ENCODE measurements at regions not wholly inside any gene's neighbourhood (a gene's known extent, or its start where the extent isn't known, plus 50 kb on each side); places are given as distances from the start of the nearest gene placed in this dataset.

GRCh38 chr16:62391940-62392339 is 355.7 kb upstream of the CDH8 start:
- TF ChIP-seq GATAD2B (conservative IDR thresholded peaks at IDR 0.05; ENCODE audit: low read depth), result no peak
- no peak for TF ChIP-seq SMARCA5 (IDR thresholded peaks at IDR 0.05)
- no peak for TF ChIP-seq RAD51 (IDR thresholded peaks at IDR 0.05)
- TF ChIP-seq MYC (IDR thresholded peaks at IDR 0.05; ENCODE audit: insufficient read depth, insufficient read length, insufficient replicate concordance, low read length, severe bottlenecking), result no peak
- no peak for TF ChIP-seq PAX8 (IDR thresholded peaks at IDR 0.05)
- TF ChIP-seq RELA (IDR thresholded peaks at IDR 0.05; ENCODE audit: borderline replicate concordance, partially characterized antibody), result no peak
- no peak for TF ChIP-seq ELK1 (IDR thresholded peaks at IDR 0.05; ENCODE audit: low read depth, low read length)
- H3K27ac ChIP-seq (ENCODE audit: control insufficient read depth, insufficient read depth), result no peak overlapping the region
- in situ Hi-C loops (cut with MboI) (no loop called here), intact Hi-C loops (cut with micrococcal nuclease; ENCODE audit: unreplicated experiment) (no loop called here)
- H2AFZ ChIP-seq (ENCODE audit: control insufficient read depth, low read depth, low read length), result no peak overlapping the region
- H3K79me2 ChIP-seq (ENCODE audit: control insufficient read depth, insufficient read depth, low read length), result no peaks in the 10 kb centered on the region
- RAD21 ChIA-PET (ENCODE audit: unreplicated experiment), result no interaction called here
- no peak overlapping the region for H3K9ac ChIP-seq (ENCODE audit: control insufficient read depth, insufficient read depth, low read length)
- no peaks in the 10 kb centered on the region for H3K9me3 ChIP-seq (replicated peaks; ENCODE audit: control insufficient read depth, insufficient read depth, low read length)
- WGBS (ENCODE audit: insufficient coverage, insufficient replicate concordance, low lambda C conversion rate, missing lambda C conversion rate), result 11% methylated on average over 8 of the region's 8 CpGs
- H3K4me3 ChIP-seq, result no peak overlapping the region
- no peaks in the 10 kb centered on the region for H3K4me1 ChIP-seq (ENCODE audit: control insufficient read depth, insufficient read depth, low read length)
- no peak for DNase-seq (ENCODE audit: low read depth, low spot score)
- SMC1A ChIA-PET (ENCODE audit: uncharacterized antibody, unreplicated experiment), result no interaction called here
- ATAC-seq, result no peak
- POLR2A ChIA-PET, result no interaction called here
- FAIRE-seq, result no peak
- H4K20me1 ChIP-seq (ENCODE audit: control insufficient read depth, insufficient read depth), result no peaks in the 10 kb centered on the region
- no TSS peak for BruUV-seq (replicated peaks)
- CTCF ChIA-PET, result no interaction called here
- H3K4me2 ChIP-seq (ENCODE audit: control insufficient read depth, insufficient read depth), result no peak overlapping the region
- H3K27me3 ChIP-seq (replicated peaks in 1 of 2; ENCODE audit: control insufficient read depth in 2 of 2, insufficient read depth in 2 of 2, low read length in 1 of 2), result no peaks in the 10 kb centered on the region
- no peaks in the 10 kb centered on the region for H3K36me3 ChIP-seq (ENCODE audit: control insufficient read depth in 2 of 2, insufficient read depth in 2 of 2, low read length in 1 of 2)

GRCh38 chr16:62391134-62391533 is 354.9 kb upstream of the CDH8 start:
- H4K20me1 ChIP-seq (ENCODE audit: control insufficient read depth, insufficient read depth), result no peaks in the 10 kb centered on the region
- FAIRE-seq (no peak), ATAC-seq (no peak), DNase-seq (ENCODE audit: low read depth, low spot score) (no peak)
- no peak overlapping the region for H3K4me2 ChIP-seq (ENCODE audit: control insufficient read depth, insufficient read depth)
- H3K9ac ChIP-seq (ENCODE audit: control insufficient read depth, insufficient read depth, low read length), result no peak overlapping the region
- BruUV-seq (replicated peaks), result no TSS peak
- no peak overlapping the region for H3K4me3 ChIP-seq
- no peaks in the 10 kb centered on the region for H3K9me3 ChIP-seq (replicated peaks; ENCODE audit: control insufficient read depth, insufficient read depth, low read length)
- POLR2A ChIA-PET, result no interaction called here
- no peaks in the 10 kb centered on the region for H3K36me3 ChIP-seq (ENCODE audit: control insufficient read depth in 2 of 2, insufficient read depth in 2 of 2, low read length in 1 of 2)
- no peaks in the 10 kb centered on the region for H3K79me2 ChIP-seq (ENCODE audit: control insufficient read depth, insufficient read depth, low read length)
- intact Hi-C loops (cut with micrococcal nuclease; ENCODE audit: unreplicated experiment), result no loop called here
- no peaks in the 10 kb centered on the region for H3K27me3 ChIP-seq (replicated peaks in 1 of 2; ENCODE audit: control insufficient read depth in 2 of 2, insufficient read depth in 2 of 2, low read length in 1 of 2)
- SMC1A ChIA-PET (ENCODE audit: uncharacterized antibody, unreplicated experiment), result no interaction called here
- RAD21 ChIA-PET (ENCODE audit: unreplicated experiment), result no interaction called here
- H3K4me1 ChIP-seq (ENCODE audit: control insufficient read depth, insufficient read depth, low read length), result no peaks in the 10 kb centered on the region
- no peak overlapping the region for H3K27ac ChIP-seq (ENCODE audit: control insufficient read depth, insufficient read depth)
- CTCF ChIA-PET, result no interaction called here
- 27% methylated on average over 1 of the region's 1 CpG for WGBS (ENCODE audit: insufficient coverage, insufficient replicate concordance, low lambda C conversion rate, missing lambda C conversion rate)
- H2AFZ ChIP-seq (ENCODE audit: control insufficient read depth, low read depth, low read length), result no peak overlapping the region
- in situ Hi-C loops (cut with MboI), result no loop called here
- no peak for TF ChIP-seq MEF2B (IDR thresholded peaks at IDR 0.05; ENCODE audit: partially characterized antibody, poor library complexity, severe bottlenecking)
- no peak for TF ChIP-seq GATAD2B (conservative IDR thresholded peaks at IDR 0.05; ENCODE audit: low read depth)
- no peak for TF ChIP-seq EZH2 (IDR thresholded peaks at IDR 0.05; ENCODE audit: borderline replicate concordance, control insufficient read depth, low read depth, low read length)
- TF ChIP-seq CHD2 (IDR thresholded peaks at IDR 0.05; ENCODE audit: borderline replicate concordance, low read depth, low read length), result no peak
- TF ChIP-seq MYC (IDR thresholded peaks at IDR 0.05; ENCODE audit: insufficient read depth, insufficient read length, insufficient replicate concordance, low read length, severe bottlenecking), result no peak
- TF ChIP-seq RAD51 (IDR thresholded peaks at IDR 0.05), result no peak
- TF ChIP-seq ZNF274 (IDR thresholded peaks at IDR 0.05; ENCODE audit: insufficient read depth, insufficient read length), result no peak
- no peak for TF ChIP-seq LARP7 (IDR thresholded peaks at IDR 0.05)
- TF ChIP-seq E4F1 (IDR thresholded peaks at IDR 0.05; ENCODE audit: borderline replicate concordance, partially characterized antibody), result no peak
- no peak for TF ChIP-seq IRF4 (IDR thresholded peaks at IDR 0.05; ENCODE audit: low read depth, low read length)
